VCaP (cell line): ENCODE measurements at regions not wholly inside any gene's neighbourhood (a gene's known extent, or its start where the extent isn't known, plus 50 kb on each side); places are given as distances from the start of the nearest gene placed in this dataset.

Experiments used
- H3K27ac ChIP-seq: fragments of 450-650 bp; 2 replicates; pipeline ENCODE4 v1.5.1; 2017
- TF ChIP-seq, protein P1 (sequence below): fragments of 450-650 bp; conservative IDR thresholded peaks from 2 replicates; pipeline ENCODE4 v1.5.1; 2017; ENCODE audit warnings: mild to moderate bottlenecking, moderate library complexity

GRCh38 chr1:193413376-193413775 lies 227.0 kb upstream of the B3GALT2 start:
- TF ChIP-seq, protein P1, sequence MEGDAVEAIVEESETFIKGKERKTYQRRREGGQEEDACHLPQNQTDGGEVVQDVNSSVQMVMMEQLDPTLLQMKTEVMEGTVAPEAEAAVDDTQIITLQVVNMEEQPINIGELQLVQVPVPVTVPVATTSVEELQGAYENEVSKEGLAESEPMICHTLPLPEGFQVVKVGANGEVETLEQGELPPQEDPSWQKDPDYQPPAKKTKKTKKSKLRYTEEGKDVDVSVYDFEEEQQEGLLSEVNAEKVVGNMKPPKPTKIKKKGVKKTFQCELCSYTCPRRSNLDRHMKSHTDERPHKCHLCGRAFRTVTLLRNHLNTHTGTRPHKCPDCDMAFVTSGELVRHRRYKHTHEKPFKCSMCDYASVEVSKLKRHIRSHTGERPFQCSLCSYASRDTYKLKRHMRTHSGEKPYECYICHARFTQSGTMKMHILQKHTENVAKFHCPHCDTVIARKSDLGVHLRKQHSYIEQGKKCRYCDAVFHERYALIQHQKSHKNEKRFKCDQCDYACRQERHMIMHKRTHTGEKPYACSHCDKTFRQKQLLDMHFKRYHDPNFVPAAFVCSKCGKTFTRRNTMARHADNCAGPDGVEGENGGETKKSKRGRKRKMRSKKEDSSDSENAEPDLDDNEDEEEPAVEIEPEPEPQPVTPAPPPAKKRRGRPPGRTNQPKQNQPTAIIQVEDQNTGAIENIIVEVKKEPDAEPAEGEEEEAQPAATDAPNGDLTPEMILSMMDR: no peak
- H3K27ac ChIP-seq: no peak overlapping the region

DNA sequence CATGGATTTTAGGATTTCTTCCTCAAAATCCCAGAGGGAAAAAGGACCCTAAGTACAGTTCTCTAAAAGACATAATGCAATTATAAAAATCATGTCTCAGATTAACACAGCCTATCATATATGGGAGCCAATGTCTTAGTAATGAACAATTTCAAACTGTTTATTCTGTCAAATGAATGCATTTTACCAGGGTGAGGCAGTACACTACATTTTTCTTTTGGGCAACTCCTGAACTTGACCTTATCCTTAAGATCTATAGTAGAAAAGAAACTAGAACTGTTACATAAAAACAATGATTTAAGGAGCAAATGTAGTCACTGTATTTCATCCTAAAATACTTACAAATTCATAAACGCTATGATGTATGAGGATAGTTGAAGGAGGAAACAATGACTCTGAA lies 226.3 kb upstream of the B3GALT2 start:
- TF ChIP-seq, protein P1: no peak
- no peak overlapping the region for H3K27ac ChIP-seq

- H3K27ac ChIP-seq: no peak overlapping the region
- TF ChIP-seq, protein P1: no peak
Observed at GRCh38 chr1:193411714-193412113, 225.3 kb upstream of the B3GALT2 start.

DNA sequence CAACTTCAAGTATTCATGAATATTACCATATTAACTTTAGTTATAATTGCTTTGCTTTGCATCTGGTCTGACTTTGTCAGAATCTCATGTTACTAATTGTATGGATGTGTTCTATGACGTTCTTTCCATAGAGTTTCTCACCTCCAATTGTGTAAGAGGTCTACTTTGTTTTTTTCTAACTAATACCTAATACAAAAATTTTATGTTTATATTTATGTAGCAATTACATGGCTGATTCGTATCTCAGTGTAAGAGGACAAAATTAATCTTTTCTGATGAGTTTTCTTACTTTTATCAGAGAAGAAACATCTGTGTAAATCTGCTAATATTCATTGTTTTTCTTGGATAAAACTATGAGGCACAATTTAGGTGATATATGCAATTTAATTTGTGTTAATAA lies 224.8 kb upstream of the B3GALT2 start:
- no peak overlapping the region for H3K27ac ChIP-seq
- TF ChIP-seq, protein P1: no peak

DNA sequence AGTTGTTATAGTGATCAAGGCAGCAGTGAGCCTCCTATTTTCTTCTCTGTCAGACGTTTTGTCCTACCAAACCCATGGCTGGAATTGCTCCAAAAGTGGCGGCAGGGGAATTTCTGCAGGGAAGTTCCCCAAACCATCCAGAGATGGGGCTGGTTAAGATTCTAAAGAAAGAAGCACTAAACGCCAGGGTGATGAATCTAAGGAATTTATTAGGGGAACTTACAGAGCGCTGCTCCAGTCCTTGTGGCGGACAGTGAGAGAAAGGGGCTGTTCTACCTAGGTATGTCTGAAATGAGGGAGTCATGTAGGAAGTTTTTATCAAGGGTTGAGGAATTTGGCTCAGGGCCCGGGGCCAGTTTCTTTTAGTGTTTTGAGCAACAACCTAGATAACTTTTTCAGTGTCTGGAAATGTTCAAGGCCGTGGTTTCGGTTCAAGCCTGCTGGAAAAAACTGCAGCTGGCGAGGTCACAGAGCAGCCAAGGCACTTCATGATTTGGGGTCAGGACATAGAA lies 222.4 kb upstream of the B3GALT2 start:
- TF ChIP-seq, protein P1: no peak
- H3K27ac ChIP-seq: no peak overlapping the region

DNA sequence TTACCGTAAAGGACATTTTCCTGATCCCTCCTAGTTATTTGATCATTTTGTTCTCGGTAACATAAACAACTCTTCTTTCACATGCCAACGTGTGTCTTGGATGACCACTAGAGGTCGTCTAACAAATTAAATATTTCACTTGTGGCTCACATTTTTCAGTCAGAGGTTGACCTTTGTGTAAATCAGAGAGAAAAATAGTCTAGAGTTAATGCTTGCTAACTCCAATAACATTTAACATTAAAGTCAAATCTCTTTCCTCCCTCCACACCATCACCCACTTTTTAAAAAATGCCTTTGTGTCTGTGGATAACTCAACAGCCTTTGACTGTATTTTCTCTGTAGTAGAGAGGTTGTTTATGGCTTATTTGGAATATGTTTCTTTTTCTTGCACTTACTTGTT lies 220.5 kb upstream of the B3GALT2 start:
- H3K27ac ChIP-seq: no peak overlapping the region
- TF ChIP-seq, protein P1: peak; percentile 72

DNA sequence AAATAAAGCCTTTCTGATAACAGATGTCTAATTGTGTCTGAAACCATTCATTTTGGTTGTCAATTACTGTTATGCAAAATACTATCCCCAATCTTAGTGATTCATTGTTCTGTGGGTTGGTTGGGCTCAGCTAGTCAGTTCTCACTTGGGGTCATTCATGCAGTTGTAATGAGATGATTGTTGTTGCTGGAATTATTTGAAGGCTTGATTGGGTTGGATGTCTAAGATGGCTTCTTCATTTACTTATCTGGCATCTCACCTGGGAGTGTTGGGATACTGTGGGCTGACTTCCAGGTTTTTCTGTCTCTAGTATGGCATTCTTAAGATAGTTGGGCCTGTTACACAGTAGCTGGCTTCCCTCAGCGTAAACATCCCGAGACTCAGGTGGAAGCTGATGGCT lies 217.8 kb upstream of the B3GALT2 start:
- no peak overlapping the region for H3K27ac ChIP-seq
- TF ChIP-seq, protein P1: no peak
